ENCODE measurements at regions not wholly inside any gene's neighbourhood (a gene's known extent, or its start where the extent isn't known, plus 50 kb on each side); places are given as distances from the start of the nearest gene placed in this dataset.
"Not testable (repeated sequence)": the region's sequence is repeated elsewhere in the genome, so short reads cannot be mapped to it uniquely, and the experiment has no call there.

- not testable (repeated sequence) for TF ChIP-seq POLR2A (IDR thresholded peaks at IDR 0.05; ENCODE audit: low read length); GATA1 (IDR thresholded peaks at IDR 0.05; ENCODE audit: low read depth, low read length)
Measured at GRCh38 chr1:149241272-149241671, 137.9 kb upstream of the NBPF9 start.
